ENCODE measurements at regions not wholly inside any gene's neighbourhood (a gene's known extent, or its start where the extent isn't known, plus 50 kb on each side); places are given as distances from the start of the nearest gene placed in this dataset.

GRCh38 chr7:91323626-91324158, 59.5 kb downstream of the FZD1 start:
- Mint-ChIP-seq H3K27me3 (ENCODE audit: low read depth) (no peaks in the 10 kb centered on the region), H3K4me3 (no peak overlapping the region), H3K9me3 (ENCODE audit: insufficient read depth) (no peaks in the 10 kb centered on the region), H3K4me1 (ENCODE audit: low read depth) (no peaks in the 10 kb centered on the region), H3K27ac (no peak overlapping the region), H3K36me3 (ENCODE audit: low read depth) (no peaks in the 10 kb centered on the region)
- POLR2A ChIA-PET, result no interaction called here
- CTCF ChIA-PET, result no interaction called here
- ATAC-seq, result no peak
- DNase-seq, result no peak

- Mint-ChIP-seq H3K27ac (no peak overlapping the region), H3K4me1 (ENCODE audit: low read depth) (no peaks in the 10 kb centered on the region), H3K27me3 (ENCODE audit: low read depth) (no peaks in the 10 kb centered on the region), H3K36me3 (ENCODE audit: low read depth) (no peaks in the 10 kb centered on the region), H3K9me3 (ENCODE audit: insufficient read depth) (no peaks in the 10 kb centered on the region), H3K4me3 (no peak overlapping the region)
- DNase-seq, result no peak
- no peak for ATAC-seq
- ChIA-PET CTCF (no interaction called here), POLR2A (no interaction called here)
Observed at GRCh38 chr7:91324663-91325062, 60.4 kb downstream of the FZD1 start.

- no peak for ATAC-seq
- Mint-ChIP-seq H3K36me3 (ENCODE audit: low read depth) (no peaks in the 10 kb centered on the region), H3K27ac (no peak overlapping the region), H3K9me3 (ENCODE audit: insufficient read depth) (no peaks in the 10 kb centered on the region), H3K4me3 (no peak overlapping the region), H3K27me3 (ENCODE audit: low read depth) (no peaks in the 10 kb centered on the region), H3K4me1 (ENCODE audit: low read depth) (no peaks in the 10 kb centered on the region)
- ChIA-PET POLR2A (no interaction called here), CTCF (no interaction called here)
- no peak for DNase-seq
Observed at GRCh38 chr7:91325726-91326125, 61.5 kb downstream of the FZD1 start.

DNA sequence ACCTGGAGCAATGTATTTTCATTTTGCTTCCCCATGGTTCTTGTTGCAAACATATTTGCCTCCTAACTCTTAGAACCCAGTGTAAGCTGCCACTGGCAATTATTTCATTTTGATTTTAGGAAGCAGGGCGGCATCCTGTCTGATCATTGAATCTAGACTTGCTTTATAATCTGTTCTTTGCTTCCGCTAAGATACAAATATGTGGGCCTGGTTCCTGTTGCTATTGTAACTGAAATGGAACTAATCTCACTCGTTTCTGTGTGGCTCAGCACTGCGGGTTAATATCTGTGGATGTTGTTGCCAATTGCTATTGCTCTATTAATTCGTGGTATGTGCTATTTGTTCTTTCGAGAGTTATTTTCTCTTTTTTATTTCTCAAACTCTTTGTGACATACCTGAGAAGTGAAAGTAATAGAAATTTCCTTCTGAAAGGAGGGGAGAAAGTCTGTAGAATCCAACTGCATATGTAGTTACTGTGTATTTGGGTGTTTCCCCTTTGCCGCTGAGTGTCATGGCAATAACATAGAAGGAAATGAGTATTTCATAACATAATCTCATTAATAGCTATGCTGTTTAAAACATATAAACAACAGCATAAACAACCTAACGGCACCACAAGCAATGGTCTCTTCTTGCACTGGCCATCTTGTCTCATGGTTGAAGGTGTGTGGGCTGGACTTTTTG, 62.4 kb downstream of the FZD1 start:
- Mint-ChIP-seq H3K9me3 (ENCODE audit: insufficient read depth) (no peaks in the 10 kb centered on the region), H3K27ac (no peak overlapping the region), H3K4me1 (ENCODE audit: low read depth) (no peaks in the 10 kb centered on the region), H3K36me3 (ENCODE audit: low read depth) (no peaks in the 10 kb centered on the region), H3K27me3 (ENCODE audit: low read depth) (no peaks in the 10 kb centered on the region), H3K4me3 (no peak overlapping the region)
- ATAC-seq (no peak), DNase-seq (no peak)
- CTCF ChIA-PET, result no interaction called here
- POLR2A ChIA-PET, result no interaction called here

- Mint-ChIP-seq H3K36me3 (ENCODE audit: low read depth) (no peaks in the 10 kb centered on the region), H3K4me1 (ENCODE audit: low read depth) (no peaks in the 10 kb centered on the region), H3K27me3 (ENCODE audit: low read depth) (no peaks in the 10 kb centered on the region), H3K27ac (no peak overlapping the region), H3K9me3 (ENCODE audit: insufficient read depth) (no peaks in the 10 kb centered on the region), H3K4me3 (no peak overlapping the region)
- DNase-seq (no peak), ATAC-seq (no peak)
- CTCF ChIA-PET, result no interaction called here
- POLR2A ChIA-PET, result no interaction called here
Observed at GRCh38 chr7:91327346-91327745, 63.1 kb downstream of the FZD1 start.

DNA sequence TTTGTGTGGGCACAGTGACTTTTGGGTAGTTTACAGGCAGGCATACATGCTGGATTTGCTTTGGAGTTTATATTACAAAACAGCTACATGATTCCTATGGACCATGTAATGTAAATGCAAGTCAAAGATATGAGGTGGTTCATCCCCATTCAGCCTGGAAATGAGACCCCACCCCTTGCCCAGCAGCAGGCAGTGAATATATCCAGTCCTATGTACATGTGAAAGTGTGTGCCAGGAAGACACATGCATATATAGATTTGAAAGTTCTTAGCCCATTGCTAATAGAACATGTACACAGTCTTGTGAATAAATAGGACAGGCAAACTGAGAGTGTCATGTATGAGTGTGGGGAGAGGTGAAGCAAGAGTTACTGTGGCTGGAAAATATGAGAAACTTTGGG, 65.3 kb downstream of the FZD1 start:
- H3K9me3 Mint-ChIP-seq (ENCODE audit: insufficient read depth), result no peaks in the 10 kb centered on the region
- DNase-seq, result no peak
- no peak overlapping the region for H3K27ac Mint-ChIP-seq
- no peak for ATAC-seq
- H3K36me3 Mint-ChIP-seq (ENCODE audit: low read depth), result no peaks in the 10 kb centered on the region
- ChIA-PET CTCF (no interaction called here), POLR2A (no interaction called here)
- H3K4me1 Mint-ChIP-seq (ENCODE audit: low read depth), result no peaks in the 10 kb centered on the region
- H3K4me3 Mint-ChIP-seq, result no peak overlapping the region
- no peaks in the 10 kb centered on the region for H3K27me3 Mint-ChIP-seq (ENCODE audit: low read depth)

GRCh38 chr7:91330191-91330808, 66.1 kb downstream of the FZD1 start:
- no peaks in the 10 kb centered on the region for H3K9me3 Mint-ChIP-seq (ENCODE audit: insufficient read depth)
- H3K36me3 Mint-ChIP-seq (ENCODE audit: low read depth), result no peaks in the 10 kb centered on the region
- no peak overlapping the region for H3K4me3 Mint-ChIP-seq
- POLR2A ChIA-PET, result no interaction called here
- H3K27ac Mint-ChIP-seq, result no peak overlapping the region
- no peaks in the 10 kb centered on the region for H3K4me1 Mint-ChIP-seq (ENCODE audit: low read depth)
- ATAC-seq, result no peak
- no peaks in the 10 kb centered on the region for H3K27me3 Mint-ChIP-seq (ENCODE audit: low read depth)
- CTCF ChIA-PET, result no interaction called here
- no peak for DNase-seq

DNA sequence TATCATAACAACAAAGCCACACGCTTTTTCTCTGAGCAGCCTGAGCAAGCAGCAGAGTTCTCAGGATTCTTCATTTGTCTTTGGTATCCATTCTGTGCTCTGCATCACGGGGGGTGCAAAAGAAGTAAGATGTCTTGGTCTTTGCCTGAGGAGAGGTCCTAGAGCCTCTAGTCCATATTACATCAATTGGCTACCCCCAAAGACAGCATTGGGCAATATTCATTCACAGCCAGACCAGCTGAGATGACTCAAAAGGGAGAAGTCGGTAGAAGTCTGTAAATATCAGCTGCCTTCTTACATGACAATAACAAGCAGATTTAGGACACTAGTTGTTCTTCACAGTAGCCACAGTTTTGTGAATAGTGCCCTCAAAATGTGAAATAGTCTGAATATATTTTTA, 66.6 kb downstream of the FZD1 start:
- Mint-ChIP-seq H3K27ac (no peak overlapping the region), H3K4me1 (ENCODE audit: low read depth) (no peaks in the 10 kb centered on the region), H3K27me3 (ENCODE audit: low read depth) (no peaks in the 10 kb centered on the region), H3K4me3 (no peak overlapping the region), H3K36me3 (ENCODE audit: low read depth) (no peaks in the 10 kb centered on the region), H3K9me3 (ENCODE audit: insufficient read depth) (no peaks in the 10 kb centered on the region)
- CTCF ChIA-PET, result no interaction called here
- no peak for ATAC-seq
- no peak for DNase-seq
- POLR2A ChIA-PET, result no interaction called here

GRCh38 chr7:91336106-91336505, 71.9 kb downstream of the FZD1 start:
- DNase-seq, result no peak
- no peak for ATAC-seq
- no peaks in the 10 kb centered on the region for H3K4me1 Mint-ChIP-seq (ENCODE audit: low read depth)
- no peak overlapping the region for H3K4me3 Mint-ChIP-seq
- no peak overlapping the region for H3K27ac Mint-ChIP-seq
- POLR2A ChIA-PET, result no interaction called here
- CTCF ChIA-PET, result no interaction called here
- H3K9me3 Mint-ChIP-seq (ENCODE audit: insufficient read depth), result no peaks in the 10 kb centered on the region
- H3K27me3 Mint-ChIP-seq (ENCODE audit: low read depth), result no peaks in the 10 kb centered on the region
- no peaks in the 10 kb centered on the region for H3K36me3 Mint-ChIP-seq (ENCODE audit: low read depth)

DNA sequence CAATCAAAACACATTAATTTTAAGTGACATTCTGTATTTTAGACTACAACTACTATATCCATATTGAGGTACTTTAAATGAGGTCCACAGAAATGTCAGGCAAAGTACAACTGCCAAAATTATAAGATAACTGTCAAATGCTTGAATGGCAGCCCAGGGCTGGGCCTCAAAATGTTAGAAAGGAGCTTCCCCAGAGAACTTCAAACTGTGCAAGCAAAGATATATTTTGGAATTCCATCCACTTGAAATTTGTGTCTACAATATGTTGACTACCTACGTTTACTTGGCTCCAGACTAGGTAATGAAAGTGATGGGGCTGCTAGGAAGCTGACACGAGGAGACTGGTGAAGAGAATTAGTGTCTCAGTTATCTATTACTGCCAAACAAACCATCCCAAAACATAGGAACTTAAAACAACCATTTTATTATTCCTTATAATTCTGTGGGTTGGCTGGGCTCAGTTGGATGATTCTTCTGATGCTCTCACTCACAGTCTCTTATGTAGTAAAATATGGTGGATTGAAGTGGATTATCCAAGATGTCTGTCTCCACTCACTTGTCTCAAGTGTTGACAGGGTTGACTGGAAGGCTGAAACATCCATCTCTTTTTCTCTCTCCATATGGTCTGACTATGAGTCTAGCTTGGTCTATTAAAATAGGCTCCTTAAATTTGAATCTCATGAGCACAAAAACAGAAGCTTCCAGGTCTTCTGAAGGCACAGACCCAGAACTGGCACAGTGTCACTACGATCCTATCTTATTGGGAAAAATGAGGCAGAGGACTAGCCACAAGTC, 74.2 kb downstream of the FZD1 start:
- CTCF ChIA-PET, result no interaction called here
- no peak for DNase-seq
- no peak overlapping the region for H3K27ac Mint-ChIP-seq
- ATAC-seq, result no peak
- no peaks in the 10 kb centered on the region for H3K9me3 Mint-ChIP-seq (ENCODE audit: insufficient read depth)
- no peaks in the 10 kb centered on the region for H3K27me3 Mint-ChIP-seq (ENCODE audit: low read depth)
- no peak overlapping the region for H3K4me3 Mint-ChIP-seq
- POLR2A ChIA-PET, result no interaction called here
- no peaks in the 10 kb centered on the region for H3K36me3 Mint-ChIP-seq (ENCODE audit: low read depth)
- H3K4me1 Mint-ChIP-seq (ENCODE audit: low read depth), result no peaks in the 10 kb centered on the region

DNA sequence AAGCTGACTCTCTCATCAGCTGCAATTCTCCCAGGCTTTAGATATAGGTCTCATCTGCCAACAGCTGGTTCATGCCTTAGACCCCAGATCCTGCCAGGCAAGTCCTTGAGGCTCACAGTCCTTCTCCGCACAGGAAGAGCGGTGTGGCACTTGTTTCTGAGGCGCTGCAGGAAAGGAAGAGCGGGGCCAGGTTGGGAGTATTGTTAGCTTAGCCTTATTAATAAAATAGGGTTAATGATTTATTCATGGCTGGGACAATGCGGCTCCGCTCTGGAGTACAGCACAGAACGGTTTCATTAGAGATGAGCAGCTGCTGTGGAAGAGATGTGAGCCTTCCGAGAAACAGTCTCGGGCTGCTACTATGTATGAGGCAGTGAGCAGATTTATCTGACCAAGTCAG, 78.1 kb downstream of the FZD1 start:
- H3K4me1 Mint-ChIP-seq (ENCODE audit: low read depth), result no peaks in the 10 kb centered on the region
- ChIA-PET CTCF (no interaction called here), POLR2A (no interaction called here)
- no peaks in the 10 kb centered on the region for H3K27me3 Mint-ChIP-seq (ENCODE audit: low read depth)
- DNase-seq (no peak), ATAC-seq (no peak)
- no peak overlapping the region for H3K4me3 Mint-ChIP-seq
- H3K27ac Mint-ChIP-seq, result no peak overlapping the region
- H3K36me3 Mint-ChIP-seq (ENCODE audit: low read depth), result no peaks in the 10 kb centered on the region
- H3K9me3 Mint-ChIP-seq (ENCODE audit: insufficient read depth), result no peaks in the 10 kb centered on the region

DNA sequence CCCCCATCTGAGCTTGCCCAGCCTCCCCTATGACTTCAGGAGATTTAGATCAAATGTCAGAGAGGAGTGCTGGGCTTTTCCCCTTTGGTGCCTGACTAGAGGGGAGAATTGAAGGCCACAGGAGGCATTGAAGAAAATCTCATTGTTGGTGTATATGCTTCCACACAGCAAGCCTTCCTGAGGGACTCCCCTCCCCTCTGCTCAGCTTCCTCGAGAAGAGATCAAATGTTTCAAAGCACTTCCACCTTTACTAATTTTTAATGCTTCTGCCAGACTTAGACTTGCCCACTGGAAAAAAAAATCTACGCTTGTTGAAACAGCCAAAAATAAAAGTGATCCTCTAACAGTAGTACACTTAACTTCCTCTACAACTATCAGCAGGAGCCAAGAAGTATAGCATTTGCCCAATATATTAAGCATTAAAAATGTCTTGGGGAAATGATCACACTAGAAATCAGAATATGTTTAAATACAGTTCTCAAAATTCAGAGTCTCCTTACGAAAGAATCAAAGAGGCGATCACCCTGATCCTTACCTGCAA, 79.3 kb downstream of the FZD1 start:
- CTCF ChIA-PET, result no interaction called here
- Mint-ChIP-seq H3K27me3 (ENCODE audit: low read depth) (no peaks in the 10 kb centered on the region), H3K4me3 (no peak overlapping the region), H3K9me3 (ENCODE audit: insufficient read depth) (no peaks in the 10 kb centered on the region), H3K27ac (no peak overlapping the region), H3K4me1 (ENCODE audit: low read depth) (no peaks in the 10 kb centered on the region), H3K36me3 (ENCODE audit: low read depth) (no peaks in the 10 kb centered on the region)
- POLR2A ChIA-PET, result no interaction called here
- ATAC-seq (no peak), DNase-seq (no peak)

Data from activated CD8-positive, alpha-beta T cell treated with anti-CD3 and anti-CD28 coated beads, Interleukin-2, amount 10 ng/mL, durations not matched to agents 7 days and 5 days (primary cell).